ENCODE measurements at regions not wholly inside any gene's neighbourhood (a gene's known extent, or its start where the extent isn't known, plus 50 kb on each side); places are given as distances from the start of the nearest gene placed in this dataset.

- DNase-seq (ENCODE audit: extremely low read depth, low read depth): no peak
- TF ChIP-seq, protein P1, sequence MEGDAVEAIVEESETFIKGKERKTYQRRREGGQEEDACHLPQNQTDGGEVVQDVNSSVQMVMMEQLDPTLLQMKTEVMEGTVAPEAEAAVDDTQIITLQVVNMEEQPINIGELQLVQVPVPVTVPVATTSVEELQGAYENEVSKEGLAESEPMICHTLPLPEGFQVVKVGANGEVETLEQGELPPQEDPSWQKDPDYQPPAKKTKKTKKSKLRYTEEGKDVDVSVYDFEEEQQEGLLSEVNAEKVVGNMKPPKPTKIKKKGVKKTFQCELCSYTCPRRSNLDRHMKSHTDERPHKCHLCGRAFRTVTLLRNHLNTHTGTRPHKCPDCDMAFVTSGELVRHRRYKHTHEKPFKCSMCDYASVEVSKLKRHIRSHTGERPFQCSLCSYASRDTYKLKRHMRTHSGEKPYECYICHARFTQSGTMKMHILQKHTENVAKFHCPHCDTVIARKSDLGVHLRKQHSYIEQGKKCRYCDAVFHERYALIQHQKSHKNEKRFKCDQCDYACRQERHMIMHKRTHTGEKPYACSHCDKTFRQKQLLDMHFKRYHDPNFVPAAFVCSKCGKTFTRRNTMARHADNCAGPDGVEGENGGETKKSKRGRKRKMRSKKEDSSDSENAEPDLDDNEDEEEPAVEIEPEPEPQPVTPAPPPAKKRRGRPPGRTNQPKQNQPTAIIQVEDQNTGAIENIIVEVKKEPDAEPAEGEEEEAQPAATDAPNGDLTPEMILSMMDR (IDR thresholded peaks at IDR 0.05; ENCODE audit: low read depth, low read length): no peak
These were observed 901.0 kb downstream of the CCDC85A start for GRCh38 chr2:57084697-57085281.

GRCh38 chr2:57093020-57093419 is 909.2 kb downstream of the CCDC85A start:
- no peak for DNase-seq (ENCODE audit: extremely low read depth, low read depth)
- TF ChIP-seq, protein P1 (IDR thresholded peaks at IDR 0.05; ENCODE audit: low read depth, low read length): no peak

- no peak for DNase-seq (ENCODE audit: extremely low read depth, low read depth)
- TF ChIP-seq, protein P1 (IDR thresholded peaks at IDR 0.05; ENCODE audit: low read depth, low read length): no peak
These were observed 914.1 kb downstream of the CCDC85A start for GRCh38 chr2:57097855-57098254.

GRCh38 chr2:57100436-57100835 is 916.6 kb downstream of the CCDC85A start:
- TF ChIP-seq, protein P1 (IDR thresholded peaks at IDR 0.05; ENCODE audit: low read depth, low read length): no peak
- DNase-seq (ENCODE audit: extremely low read depth, low read depth): no peak

DNA sequence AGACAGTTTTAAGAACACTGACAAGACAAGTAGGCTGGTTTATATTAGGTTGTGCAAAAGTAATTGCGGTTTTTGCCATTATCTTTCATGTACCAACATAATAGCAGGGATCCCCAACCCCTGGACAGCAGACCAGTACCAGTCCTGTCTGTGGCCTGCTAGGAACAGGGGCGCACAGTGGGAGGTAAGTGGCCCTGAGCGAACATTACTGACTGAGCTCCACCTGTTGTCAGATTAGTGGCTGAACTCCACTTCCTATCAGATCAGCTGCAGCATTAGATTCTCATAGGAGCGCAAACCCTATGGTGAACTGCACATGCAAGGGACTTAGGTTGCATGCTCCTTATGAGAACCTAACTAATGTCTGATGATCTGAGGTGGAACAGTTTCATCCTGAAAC is 921.9 kb downstream of the CCDC85A start:
- DNase-seq (ENCODE audit: extremely low read depth, low read depth): no peak
- TF ChIP-seq, protein P1 (IDR thresholded peaks at IDR 0.05; ENCODE audit: low read depth, low read length): no peak

DNA sequence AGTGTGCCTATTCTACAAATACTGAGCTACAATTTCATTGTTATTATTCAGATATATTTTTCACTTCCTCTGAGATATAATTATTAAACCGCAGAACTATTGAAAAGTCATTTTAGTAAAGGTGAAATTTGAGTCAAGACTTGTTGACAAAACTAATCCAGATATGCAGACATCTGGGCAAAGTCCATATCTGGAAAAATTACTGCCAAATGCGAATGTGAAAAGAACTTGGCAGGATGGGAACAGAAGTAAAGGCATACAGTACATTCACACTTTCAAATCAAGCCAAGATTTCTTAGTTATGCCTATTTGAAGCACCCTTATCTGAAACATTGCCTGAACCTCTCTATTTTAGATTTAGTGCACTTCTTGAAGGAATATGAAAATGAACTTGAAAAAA is 923.6 kb downstream of the CCDC85A start:
- no peak for DNase-seq (ENCODE audit: extremely low read depth, low read depth)

GRCh38 chr2:57111531-57111930 is 927.7 kb downstream of the CCDC85A start:
- TF ChIP-seq, protein P1 (IDR thresholded peaks at IDR 0.05; ENCODE audit: low read depth, low read length): no peak
- DNase-seq (ENCODE audit: extremely low read depth, low read depth): no peak

More for the DNA sequence above, 923.6 kb downstream of the CCDC85A start:
- TF ChIP-seq, protein P1 (IDR thresholded peaks at IDR 0.05; ENCODE audit: low read depth, low read length): no peak

Data from AG09319 (cell line).